ENCODE measurements at regions not wholly inside any gene's neighbourhood (a gene's known extent, or its start where the extent isn't known, plus 50 kb on each side); places are given as distances from the start of the nearest gene placed in this dataset.

- DNase-seq: no peak
Observed at GRCh38 chr10:3723766-3724165, 61.2 kb downstream of the KLF6 start.

- no peak for DNase-seq
Observed at GRCh38 chr10:3720228-3721019, 64.6 kb downstream of the KLF6 start.

- DNase-seq: no peak
Observed at GRCh38 chr10:3719024-3719843, 65.8 kb downstream of the KLF6 start.

GRCh38 chr10:3716093-3716492, 68.9 kb downstream of the KLF6 start:
- DNase-seq: no peak

DNA sequence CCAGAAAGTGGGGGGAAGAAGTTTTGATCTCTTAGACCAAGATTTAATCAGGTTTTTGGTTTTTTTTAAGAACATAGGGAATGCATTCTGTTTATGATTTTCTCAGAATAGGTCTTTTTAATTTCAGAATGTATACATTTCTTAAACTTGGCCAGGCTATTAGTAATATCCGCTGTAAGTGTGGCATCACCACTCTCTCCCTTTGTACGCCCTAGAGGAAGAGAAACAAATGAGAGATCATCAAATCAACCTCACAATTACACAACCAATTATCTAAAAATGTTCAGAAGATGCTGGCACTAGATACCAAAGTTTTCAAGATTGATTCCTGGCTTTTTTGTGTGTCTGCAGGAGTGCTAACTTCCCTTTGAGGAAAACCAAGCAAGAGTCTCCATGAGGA, 70.0 kb downstream of the KLF6 start:
- DNase-seq: no peak

DNA sequence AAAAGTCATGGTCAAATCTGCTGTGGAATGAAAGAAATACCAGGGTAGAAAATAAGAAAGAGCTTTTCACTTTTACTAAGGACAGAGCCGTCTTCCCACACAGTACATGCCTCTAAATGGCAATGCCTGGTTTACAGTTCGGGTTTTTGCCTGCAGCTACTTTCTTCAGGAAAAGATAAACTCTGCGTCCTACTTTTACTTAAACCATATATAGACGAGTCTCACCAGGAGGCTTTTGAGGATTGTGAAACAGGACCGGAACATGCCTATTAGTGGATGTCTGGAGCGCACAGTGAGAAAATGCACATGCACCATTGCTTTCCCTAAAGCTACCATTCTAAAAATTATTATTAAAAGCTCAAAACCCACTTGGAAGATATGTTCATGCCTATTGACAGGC, 70.5 kb downstream of the KLF6 start:
- no peak for DNase-seq

- DNase-seq: no peak
Observed at GRCh38 chr10:3712707-3713106, 72.3 kb downstream of the KLF6 start.

DNA sequence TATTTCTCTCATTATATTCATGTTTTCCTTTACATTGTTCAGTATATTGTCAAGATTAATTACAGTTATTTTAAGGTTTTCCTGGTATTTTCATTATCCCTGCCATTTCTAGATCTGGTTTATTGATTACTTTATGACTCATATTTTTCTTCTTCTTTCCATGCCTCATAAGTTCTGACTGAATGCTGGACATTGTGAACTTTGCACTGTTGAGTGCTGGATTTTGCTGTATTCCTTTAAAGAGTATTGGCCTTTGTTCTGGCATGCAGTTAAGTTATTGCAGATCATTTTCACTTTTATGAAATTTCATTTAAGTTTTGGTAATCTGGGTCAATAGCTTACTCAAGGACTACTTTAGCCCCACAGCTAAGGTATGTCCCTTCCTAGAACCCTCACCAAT, 73.1 kb downstream of the KLF6 start:
- no peak for DNase-seq

DNA sequence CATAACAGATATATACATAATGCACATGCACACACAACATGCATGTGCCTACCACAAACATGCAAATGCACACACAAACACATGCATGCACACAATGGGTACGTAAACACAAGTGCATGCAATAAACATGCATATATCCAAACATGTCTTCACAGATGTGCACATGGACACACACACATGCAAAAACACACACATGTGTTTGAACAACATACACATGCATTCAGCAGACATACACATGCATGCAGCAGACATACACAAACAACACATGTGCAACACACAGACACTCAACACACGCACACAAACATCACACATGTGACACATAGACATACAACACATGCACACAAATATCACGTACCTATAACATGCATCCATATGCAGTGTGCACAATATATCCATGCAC, 74.2 kb downstream of the KLF6 start:
- no peak for DNase-seq

- DNase-seq: no peak
Observed at GRCh38 chr10:3709456-3710060, 75.5 kb downstream of the KLF6 start.

GRCh38 chr10:3708852-3709251, 76.2 kb downstream of the KLF6 start:
- no peak for DNase-seq

GRCh38 chr10:3704565-3705325, 80.3 kb downstream of the KLF6 start:
- no peak for DNase-seq

DNA sequence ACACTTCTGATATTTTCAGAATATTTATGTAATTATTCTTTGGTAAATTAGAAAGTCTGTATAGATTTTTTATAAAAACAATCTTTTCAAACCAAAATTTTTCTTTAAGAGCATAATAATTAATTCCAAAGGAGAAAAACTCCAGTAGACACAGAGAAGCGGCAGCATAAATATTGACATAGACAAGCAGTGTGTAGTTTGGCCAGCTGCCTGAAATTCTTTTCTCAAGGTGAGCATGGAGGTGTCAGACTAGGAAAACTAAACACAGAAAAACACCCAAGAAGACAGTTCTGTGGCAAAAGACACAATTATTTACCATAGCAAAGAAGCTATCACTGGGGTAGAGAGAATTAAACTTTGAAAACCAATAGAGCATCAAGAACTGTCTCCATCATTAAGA, 82.4 kb downstream of the KLF6 start:
- DNase-seq: no peak

DNA sequence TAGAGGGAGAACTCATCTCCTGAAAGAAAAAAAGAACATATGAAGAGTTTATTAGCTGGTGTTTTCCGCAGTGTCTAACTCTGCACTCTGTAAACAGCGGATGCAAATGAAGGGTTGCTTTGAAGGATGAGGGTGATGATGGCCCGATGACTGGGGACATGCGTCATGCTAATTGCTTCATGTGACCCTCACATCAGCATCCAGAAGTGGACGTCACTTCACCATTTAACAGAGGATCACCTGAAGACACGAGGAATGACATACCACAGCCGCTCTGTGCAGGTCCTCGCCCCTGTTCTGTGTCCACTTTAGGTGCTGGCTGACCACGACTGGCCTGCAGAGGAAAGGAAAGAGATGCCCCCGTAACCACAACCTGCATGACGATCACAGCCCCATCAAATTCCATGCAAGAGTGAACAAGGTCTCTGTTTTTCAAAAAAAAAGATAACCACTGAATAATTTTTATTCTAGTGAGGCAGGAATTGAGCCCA, 82.9 kb downstream of the KLF6 start:
- no peak for DNase-seq

GRCh38 chr10:3701491-3701890, 83.5 kb downstream of the KLF6 start:
- DNase-seq: no peak

GRCh38 chr10:3700531-3701076, 84.4 kb downstream of the KLF6 start:
- no peak for DNase-seq

DNA sequence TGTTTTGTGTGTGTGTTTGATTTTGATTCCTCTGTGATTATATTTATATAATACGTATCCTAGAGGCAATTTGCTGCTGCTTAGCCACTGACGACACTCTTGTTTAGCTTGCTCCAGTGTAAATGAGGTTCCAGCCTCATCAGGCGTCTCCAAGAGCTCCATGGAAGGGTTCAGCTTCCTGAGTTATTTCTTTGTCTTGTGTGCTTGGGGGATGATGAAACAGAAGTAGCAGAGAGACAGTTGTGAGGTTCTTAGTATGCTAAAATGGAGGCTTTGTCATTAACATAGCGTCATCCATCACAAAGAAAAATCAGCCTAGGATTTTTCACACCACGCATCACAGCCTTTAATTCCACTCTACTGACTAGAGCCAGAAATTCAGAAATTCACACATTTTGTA, 85.1 kb downstream of the KLF6 start:
- DNase-seq: no peak

GRCh38 chr10:3698312-3698711, 86.7 kb downstream of the KLF6 start:
- no peak for DNase-seq

GRCh38 chr10:3693698-3694080, 91.3 kb downstream of the KLF6 start:
- DNase-seq: no peak

- no peak for DNase-seq
Observed at GRCh38 chr10:3693022-3693697, 91.8 kb downstream of the KLF6 start.

DNA sequence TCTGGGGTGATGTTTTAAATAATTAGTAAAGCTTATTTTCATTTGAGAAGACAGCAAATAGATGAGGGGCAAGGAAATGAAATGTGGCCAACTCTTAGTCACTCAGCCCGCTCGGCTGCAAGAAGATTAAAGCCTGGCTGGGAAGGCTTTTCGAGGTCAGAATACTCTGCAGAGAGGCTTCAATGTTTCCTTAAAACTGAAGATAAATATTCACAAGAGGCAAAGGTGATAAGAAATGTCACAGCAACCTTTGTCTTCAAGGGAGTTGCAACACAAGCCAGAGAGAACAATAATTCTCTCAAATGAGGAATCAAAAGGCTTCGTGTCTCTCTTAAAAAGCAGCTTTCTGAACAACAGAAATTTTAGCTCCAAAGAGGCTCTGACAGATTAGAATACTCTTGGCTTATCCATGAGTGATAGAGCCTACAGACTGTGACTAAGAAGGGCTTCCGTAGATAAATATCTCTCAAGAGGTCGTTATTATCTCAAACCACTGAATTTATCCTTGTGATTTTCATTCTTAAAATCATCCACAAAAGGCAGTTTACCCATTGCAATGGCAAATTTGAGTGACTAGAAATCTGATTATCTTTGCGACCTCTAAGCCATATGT, 92.5 kb downstream of the KLF6 start:
- no peak for DNase-seq

- no peak for DNase-seq
Observed at GRCh38 chr10:3691482-3691881, 93.5 kb downstream of the KLF6 start.
